Neural cell (in vitro differentiated cells): ENCODE measurements at regions not wholly inside any gene's neighbourhood (a gene's known extent, or its start where the extent isn't known, plus 50 kb on each side); places are given as distances from the start of the nearest gene placed in this dataset.

Experiments
- H2AFZ ChIP-seq: fragments of 200-600, 300-800 bp; sonication (generic), shearing (Covaris generic); 2 replicates; pipeline ENCODE4 v1.6.0; 2014; ENCODE audit warnings: low read depth, mild to moderate bottlenecking, antibody characterized with exemption, low read length, moderate library complexity
- H3F3A ChIP-seq: fragments of 200-600 bp; shearing (Covaris generic); 2 replicates; pipeline ENCODE4 v1.6.1; 2016; ENCODE audit warnings: mild to moderate bottlenecking, moderate library complexity, mixed read lengths, antibody characterized with exemption, low read length; ENCODE audit not compliant: insufficient read depth, poor library complexity, severe bottlenecking
- H3K27ac ChIP-seq: fragments of 200-600, 300-800 bp; sonication (generic), shearing (Covaris generic); 2 replicates; pipeline ENCODE4 v1.5.1; 2014; ENCODE audit warnings: mild to moderate bottlenecking, low read length, moderate library complexity
- H3K27me3 ChIP-seq: fragments of 300-800, 200-600 bp; sonication (generic), shearing (Covaris generic); 2 replicates; pipeline ENCODE4 v1.6.0; 2014; ENCODE audit warnings: mild to moderate bottlenecking, low read depth, low read length, moderate library complexity; ENCODE audit not compliant: insufficient read depth
- H3K36me3 ChIP-seq: fragments of 300-800, 200-600 bp; sonication (generic), shearing (Covaris generic); 2 replicates; pipeline ENCODE4 v1.5.1; 2014; ENCODE audit warnings: mild to moderate bottlenecking, antibody characterized with exemption, low read length, moderate library complexity; ENCODE audit not compliant: insufficient read depth
- H3K4me2 ChIP-seq: fragments of 300-800, 200-600 bp; sonication (generic), shearing (Covaris generic); 2 replicates; pipeline ENCODE4 v1.6.0; 2014; ENCODE audit warnings: mild to moderate bottlenecking, low read length
- H3K4me3 ChIP-seq: fragments of 300-800, 200-600 bp; sonication (generic), shearing (Covaris generic); 2 replicates; pipeline ENCODE4 v1.5.1; 2014; ENCODE audit warnings: mild to moderate bottlenecking, low read length, moderate library complexity
- H3K79me2 ChIP-seq: fragments of 200-600 bp; shearing (Covaris generic); replicated peaks from 2 replicates; pipeline ENCODE4 v1.6.0; 2014; ENCODE audit warnings: mild to moderate bottlenecking, low read length, moderate library complexity; ENCODE audit not compliant: insufficient read depth
- H3K9ac ChIP-seq: fragments of 300-800, 200-600 bp; sonication (generic), shearing (Covaris generic); 2 replicates; pipeline ENCODE4 v1.6.1; 2016; ENCODE audit warnings: mild to moderate bottlenecking, low read length, mixed read lengths
- H3K9me2 ChIP-seq: fragments of 200-600 bp; shearing (Covaris generic); 2 replicates; pipeline ENCODE4 v1.6.1; 2016; ENCODE audit warnings: mild to moderate bottlenecking, low read length, mixed read lengths; ENCODE audit not compliant: insufficient read depth
- H3K9me3 ChIP-seq: fragments of 200-600, 300-800 bp; sonication (generic), shearing (Covaris generic); 2 replicates; pipeline ENCODE4 v1.6.1; 2016; ENCODE audit warnings: mild to moderate bottlenecking, mixed run types, low read length, moderate library complexity, mixed read lengths
- H4K20me1 ChIP-seq: fragments of 200-600 bp; shearing (Covaris generic); 2 replicates; pipeline ENCODE4 v1.6.1; 2016; ENCODE audit warnings: mild to moderate bottlenecking, mixed run types; ENCODE audit not compliant: insufficient read depth
- CTCF ChIP-seq: fragments of 450-650 bp; IDR thresholded peaks from 2 replicates; pipeline ENCODE4 v1.5.1; 2014; ENCODE audit warnings: antibody characterized with exemption, mild to moderate bottlenecking, moderate library complexity; ENCODE audit not compliant: poor library complexity, severe bottlenecking
- EP300 ChIP-seq: fragments of 450-650 bp; conservative IDR thresholded peaks from 2 replicates; pipeline ENCODE4 v1.6.1; 2014; ENCODE audit warnings: antibody characterized with exemption, mild to moderate bottlenecking, moderate library complexity; ENCODE audit not compliant: poor library complexity, severe bottlenecking
- EZH2 ChIP-seq: fragments of 200-600, 300-800 bp; shearing (Covaris generic), sonication (generic); IDR thresholded peaks from 2 replicates; pipeline ENCODE4 v1.6.1; 2014; ENCODE audit warnings: antibody characterized with exemption, low read length, borderline replicate concordance, mild to moderate bottlenecking; ENCODE audit not compliant: insufficient read depth, poor library complexity, severe bottlenecking
- MXI1 ChIP-seq: fragments of 450-650 bp; conservative IDR thresholded peaks from 2 replicates; pipeline ENCODE4 v1.6.1; 2014; ENCODE audit warnings: antibody characterized with exemption, mild to moderate bottlenecking; ENCODE audit not compliant: poor library complexity, severe bottlenecking
- POLR2AphosphoS5 ChIP-seq: IDR thresholded peaks from 2 replicates; pipeline ENCODE4 v1.6.1; 2012
- RAD21 ChIP-seq: fragments of 450-650 bp; conservative IDR thresholded peaks from 2 replicates; pipeline ENCODE4 v1.6.1; 2014; ENCODE audit warnings: antibody characterized with exemption, mild to moderate bottlenecking, moderate library complexity
- REST ChIP-seq: IDR thresholded peaks from 2 replicates; pipeline ENCODE4 v1.6.1; 2012; ENCODE audit warnings: borderline replicate concordance
- SMC3 ChIP-seq: fragments of 450-650 bp; conservative IDR thresholded peaks from 2 replicates; pipeline ENCODE4 v1.6.1; 2014; ENCODE audit warnings: antibody characterized with exemption, mild to moderate bottlenecking, moderate library complexity; ENCODE audit not compliant: poor library complexity
- TAF1 ChIP-seq: IDR thresholded peaks from 2 replicates; pipeline ENCODE4 v1.6.1; 2012; ENCODE audit warnings: low read depth

- no peak overlapping the region for H3K4me3 ChIP-seq
- H3K9ac ChIP-seq, result no peak overlapping the region
- H4K20me1 ChIP-seq, result no peaks in the 10 kb centered on the region
- H3K27me3 ChIP-seq, result no peaks in the 10 kb centered on the region
- no peak overlapping the region for H3K27ac ChIP-seq
- H2AFZ ChIP-seq, result no peak overlapping the region
- no peaks in the 10 kb centered on the region for H3K9me3 ChIP-seq
- H3K79me2 ChIP-seq, result no peaks in the 10 kb centered on the region
- H3K36me3 ChIP-seq, result no peaks in the 10 kb centered on the region
- no peaks in the 10 kb centered on the region for H3F3A ChIP-seq
- H3K9me2 ChIP-seq, result no peaks in the 10 kb centered on the region
- no peak for TF ChIP-seq EZH2
- TF ChIP-seq CTCF, result no peak
- no peak for TF ChIP-seq TAF1
- TF ChIP-seq POLR2AphosphoS5, result no peak
- no peak for TF ChIP-seq REST
- TF ChIP-seq RAD21, result no peak
- no peak for TF ChIP-seq EP300
- no peak for TF ChIP-seq SMC3
- no peak for TF ChIP-seq MXI1
- H3K4me2 ChIP-seq, result no peak overlapping the region
Observed at GRCh38 chr2:142435847-142436246, 305.0 kb upstream of the LRP1B start.

- peak overlapping the region; percentile 45 for H3K27ac ChIP-seq
- H2AFZ ChIP-seq, result no peak overlapping the region
- no peak for TF ChIP-seq EP300
- peak; percentile 60 for TF ChIP-seq REST
- no peaks in the 10 kb centered on the region for H3K79me2 ChIP-seq
- no peaks in the 10 kb centered on the region for H3K27me3 ChIP-seq
- H3F3A ChIP-seq, result no peaks in the 10 kb centered on the region
- no peak overlapping the region for H3K9ac ChIP-seq
- H3K36me3 ChIP-seq, result no peaks in the 10 kb centered on the region
- no peaks in the 10 kb centered on the region for H3K9me2 ChIP-seq
- no peaks in the 10 kb centered on the region for H3K9me3 ChIP-seq
- no peaks in the 10 kb centered on the region for H4K20me1 ChIP-seq
- no peak overlapping the region for H3K4me2 ChIP-seq
- H3K4me3 ChIP-seq, result peak overlapping the region; percentile 8
Observed at GRCh38 chr2:142426064-142426463, 295.2 kb upstream of the LRP1B start.
